ENCODE measurements at regions not wholly inside any gene's neighbourhood (a gene's known extent, or its start where the extent isn't known, plus 50 kb on each side); places are given as distances from the start of the nearest gene placed in this dataset.
A peak's percentile ranks its signal among the peaks of the same experiment; 100 is the strongest.

- Histone ChIP-seq H3K9ac (ENCODE audit: low read length) (no peak overlapping the region), H2AFZ (ENCODE audit: low read length) (no peak overlapping the region), H3F3A (ENCODE audit: insufficient read depth, low read length) (no peaks in the 10 kb centered on the region), H3K4me1 (ENCODE audit: low read length) (no peaks in the 10 kb centered on the region), H3K4me2 (ENCODE audit: low read depth, low read length) (no peak overlapping the region), H3K36me3 (replicated peaks; ENCODE audit: insufficient read depth, low read length) (no peaks in the 10 kb centered on the region), H4K20me1 (ENCODE audit: insufficient read depth, low read length) (no peaks in the 10 kb centered on the region), H3K27me3 (replicated peaks; ENCODE audit: insufficient read depth, low read length) (no peaks in the 10 kb centered on the region), H3K9me2 (replicated peaks; ENCODE audit: insufficient read depth, low read length) (no peaks in the 10 kb centered on the region), H3K79me2 (ENCODE audit: low read length) (no peaks in the 10 kb centered on the region), H3K27ac (ENCODE audit: low read length) (no peak overlapping the region), H3K9me3 (replicated peaks; ENCODE audit: insufficient read depth, low read length) (no peaks in the 10 kb centered on the region), H3K4me3 (ENCODE audit: low read length) (no peak overlapping the region)
- TF ChIP-seq EZH2 (optimal IDR thresholded peaks at IDR 0.05; ENCODE audit: low read depth, low read length): no peak
- DNase-seq: no peak
Measured at GRCh38 chr21:18588001-18588662, 184.5 kb upstream of the TMPRSS15 start.

GRCh38 chr21:18601146-18601545 is 197.6 kb upstream of the TMPRSS15 start:
- H3K27ac ChIP-seq (ENCODE audit: low read length): no peak overlapping the region
- H3F3A ChIP-seq (ENCODE audit: insufficient read depth, low read length): peaks cover 18% of the 10 kb centered on the region
- no peaks in the 10 kb centered on the region for H3K9me3 ChIP-seq (replicated peaks; ENCODE audit: insufficient read depth, low read length)
- TF ChIP-seq EZH2 (optimal IDR thresholded peaks at IDR 0.05; ENCODE audit: low read depth, low read length): no peak
- no peak for TF ChIP-seq CTCF (IDR thresholded peaks at IDR 0.05; ENCODE audit: low read length)
- no peak for TF ChIP-seq EZH2phosphoT487 (IDR thresholded peaks at IDR 0.05; ENCODE audit: low read length)
- H3K36me3 ChIP-seq (replicated peaks; ENCODE audit: insufficient read depth, low read length): no peaks in the 10 kb centered on the region
- H3K4me1 ChIP-seq (ENCODE audit: low read length): peaks cover 31% of the 10 kb centered on the region
- H3K27me3 ChIP-seq (replicated peaks; ENCODE audit: insufficient read depth, low read length): no peaks in the 10 kb centered on the region
- H3K79me2 ChIP-seq (ENCODE audit: low read length): no peaks in the 10 kb centered on the region
- H3K4me3 ChIP-seq (ENCODE audit: low read length): no peak overlapping the region
- 0 out of 2 replicates have a peak, but pooled peaks cover 2% of the 10 kb centered on the region for H3K9me2 ChIP-seq (replicated peaks; ENCODE audit: insufficient read depth, low read length)
- no peak overlapping the region for H2AFZ ChIP-seq (ENCODE audit: low read length)
- H3K9ac ChIP-seq (ENCODE audit: low read length): no peak overlapping the region
- H3K4me2 ChIP-seq (ENCODE audit: low read depth, low read length): no peak overlapping the region
- no peak for DNase-seq
- no peaks in the 10 kb centered on the region for H4K20me1 ChIP-seq (ENCODE audit: insufficient read depth, low read length)

- Histone ChIP-seq H3K4me1 (ENCODE audit: low read length) (peaks cover 31% of the 10 kb centered on the region), H2AFZ (ENCODE audit: low read length) (peak overlapping the region; percentile 20), H3K79me2 (ENCODE audit: low read length) (no peaks in the 10 kb centered on the region), H3K27me3 (replicated peaks; ENCODE audit: insufficient read depth, low read length) (no peaks in the 10 kb centered on the region), H3K9me3 (replicated peaks; ENCODE audit: insufficient read depth, low read length) (no peaks in the 10 kb centered on the region), H4K20me1 (ENCODE audit: insufficient read depth, low read length) (no peaks in the 10 kb centered on the region), H3K9me2 (replicated peaks; ENCODE audit: insufficient read depth, low read length) (no peaks in the 10 kb centered on the region), H3K27ac (ENCODE audit: low read length) (peak overlapping the region; percentile 92), H3K4me2 (ENCODE audit: low read depth, low read length) (peak overlapping the region; percentile 46), H3K9ac (ENCODE audit: low read length) (peak overlapping the region; percentile 54), H3K4me3 (ENCODE audit: low read length) (peak overlapping the region; percentile 26), H3K36me3 (replicated peaks; ENCODE audit: insufficient read depth, low read length) (no peaks in the 10 kb centered on the region), H3F3A (ENCODE audit: insufficient read depth, low read length) (peaks cover 18% of the 10 kb centered on the region)
- TF ChIP-seq CTCF (IDR thresholded peaks at IDR 0.05; ENCODE audit: low read length): no peak
- DNase-seq: peak; percentile 93
Measured at GRCh38 chr21:18602711-18603110, 199.1 kb upstream of the TMPRSS15 start.

GRCh38 chr21:18603261-18603660 is 199.7 kb upstream of the TMPRSS15 start:
- Histone ChIP-seq H3K27ac (ENCODE audit: low read length) (peak overlapping the region; percentile 92), H3K4me2 (ENCODE audit: low read depth, low read length) (peak overlapping the region; percentile 46), H3K36me3 (replicated peaks; ENCODE audit: insufficient read depth, low read length) (no peaks in the 10 kb centered on the region), H4K20me1 (ENCODE audit: insufficient read depth, low read length) (no peaks in the 10 kb centered on the region), H2AFZ (ENCODE audit: low read length) (peak overlapping the region; percentile 20), H3K9ac (ENCODE audit: low read length) (peak overlapping the region; percentile 54; the same call in 1 of the 2 replicates), H3K4me1 (ENCODE audit: low read length) (peaks cover 31% of the 10 kb centered on the region), H3K9me2 (replicated peaks; ENCODE audit: insufficient read depth, low read length) (no peaks in the 10 kb centered on the region), H3F3A (ENCODE audit: insufficient read depth, low read length) (peaks cover 18% of the 10 kb centered on the region), H3K9me3 (replicated peaks; ENCODE audit: insufficient read depth, low read length) (no peaks in the 10 kb centered on the region), H3K27me3 (replicated peaks; ENCODE audit: insufficient read depth, low read length) (no peaks in the 10 kb centered on the region), H3K79me2 (ENCODE audit: low read length) (no peaks in the 10 kb centered on the region), H3K4me3 (ENCODE audit: low read length) (peak overlapping the region; percentile 13; the same call in 1 of the 2 replicates)
- no peak for TF ChIP-seq EZH2phosphoT487 (IDR thresholded peaks at IDR 0.05; ENCODE audit: low read length)
- DNase-seq: peak; percentile 60

All from MM.1S (cell line).